Stimulated activated CD4-positive, alpha-beta T cell treated with anti-CD3 and anti-CD28 coated beads, Interleukin-1b, Interleukin-23, amount 100 ng/mL, for 48 hours (primary cell): ENCODE measurements at regions not wholly inside any gene's neighbourhood (a gene's known extent, or its start where the extent isn't known, plus 50 kb on each side); places are given as distances from the start of the nearest gene placed in this dataset.

ENCODE experiments used
- DNase-seq: peaks from one replicate; pipeline ENCODE4 v3.0.0-alpha.2; 2020

- no peak for DNase-seq
These were observed 51.2 kb upstream of the UBR2 start for GRCh38 chr6:42512579-42512978.

GRCh38 chr6:42511803-42512422 lies 51.9 kb upstream of the UBR2 start:
- no peak for DNase-seq

DNA sequence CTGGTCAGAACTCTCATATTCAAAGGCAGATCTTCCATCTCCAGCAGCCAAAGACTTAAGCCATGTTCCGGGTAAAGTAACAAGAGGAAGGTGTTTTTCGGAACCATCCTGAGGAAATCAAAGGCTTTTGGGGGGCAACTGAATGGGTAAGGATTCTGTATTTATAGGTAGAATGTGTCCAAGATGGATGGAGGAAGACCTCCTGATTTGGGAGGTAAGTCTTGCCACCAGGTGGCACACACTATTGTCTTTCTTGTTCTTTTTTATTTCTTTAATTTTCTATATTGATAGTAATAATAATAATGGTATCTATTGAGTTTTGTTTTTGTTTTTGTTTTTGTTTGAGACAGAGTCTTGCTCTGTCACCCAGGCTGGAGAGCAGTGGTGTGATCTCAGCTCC lies 53.0 kb upstream of the UBR2 start:
- no peak for DNase-seq

DNA sequence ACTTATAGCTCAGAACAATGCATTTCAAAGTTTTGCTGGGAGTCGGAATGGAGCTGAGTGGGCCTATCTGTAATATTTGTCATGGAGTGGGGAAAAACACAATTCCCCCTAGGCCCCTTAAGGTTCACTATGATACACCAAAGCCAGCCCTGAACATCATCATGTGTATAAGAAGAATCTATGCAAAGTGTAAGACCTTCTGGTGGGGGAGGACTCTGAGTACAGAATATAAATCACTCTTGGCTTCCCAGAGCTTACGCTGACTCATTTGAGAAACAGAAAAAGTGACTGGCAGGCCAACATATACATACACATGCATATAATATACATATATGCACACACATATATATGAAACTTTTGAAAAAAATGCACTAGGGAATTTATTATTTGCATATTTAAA lies 54.1 kb upstream of the UBR2 start:
- peak; percentile 8 for DNase-seq

GRCh38 chr6:42509256-42509655 lies 54.6 kb upstream of the UBR2 start:
- DNase-seq: no peak

DNA sequence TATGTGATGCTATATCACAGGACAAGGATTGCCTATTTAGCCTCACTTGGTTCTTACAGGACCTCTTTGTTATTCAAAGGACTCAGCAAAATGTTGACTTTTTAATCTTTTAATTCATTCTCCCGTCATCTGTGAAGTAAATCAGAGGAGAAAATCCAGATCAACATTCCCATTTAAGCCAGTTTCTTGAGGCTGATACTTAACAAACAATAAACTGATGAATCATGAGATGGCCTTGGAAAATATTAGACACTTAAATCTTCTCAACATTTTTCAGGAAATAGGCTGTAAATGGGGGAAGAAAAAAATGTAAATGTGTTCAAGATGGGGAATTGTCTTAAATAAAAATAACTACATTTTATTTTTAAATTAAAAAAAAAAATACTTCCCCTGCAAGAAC lies 55.9 kb upstream of the UBR2 start:
- no peak for DNase-seq

- no peak for DNase-seq
These were observed 55.5 kb upstream of the TRERF1 start for GRCh38 chr6:42507195-42507594.

DNA sequence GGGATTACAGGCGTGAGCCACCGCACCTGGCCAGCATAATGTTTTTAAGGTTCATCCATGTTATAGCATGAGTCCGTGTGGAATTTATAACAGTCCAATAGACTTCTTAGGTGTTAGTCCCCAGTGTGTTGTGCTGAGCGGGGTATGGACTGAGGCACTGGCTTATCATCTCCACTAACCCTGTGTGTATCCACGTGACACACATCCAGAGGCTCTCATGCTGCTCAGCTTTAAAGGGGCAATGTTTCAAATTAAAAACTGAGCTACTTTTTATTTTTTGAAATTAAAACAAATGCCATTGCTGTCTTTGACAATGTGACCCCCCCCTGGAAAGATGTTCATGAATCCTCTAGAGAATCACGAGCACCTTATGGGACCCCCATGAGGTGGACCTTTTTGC lies 54.3 kb upstream of the TRERF1 start:
- no peak for DNase-seq

DNA sequence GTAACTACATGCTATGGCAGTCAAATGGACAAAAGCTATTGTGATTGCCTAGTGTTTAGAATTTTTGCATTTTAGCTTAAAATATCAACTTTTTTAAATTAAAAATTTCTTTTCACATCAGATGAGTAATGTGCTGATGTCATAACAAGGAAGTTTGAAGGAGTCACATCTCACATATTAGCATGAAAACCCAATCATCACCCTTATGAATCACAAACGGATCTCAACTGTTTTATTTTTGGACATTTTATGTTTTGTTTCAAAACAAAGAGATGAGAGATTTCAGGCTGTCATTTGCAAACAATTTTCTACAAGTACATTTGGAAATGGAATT lies 53.6 kb upstream of the TRERF1 start:
- DNase-seq: no peak

- DNase-seq: no peak
These were observed 52.2 kb upstream of the TRERF1 start for GRCh38 chr6:42503894-42504293.

GRCh38 chr6:42502990-42503389 lies 51.3 kb upstream of the TRERF1 start:
- DNase-seq: no peak

- DNase-seq: no peak
These were observed 50.4 kb upstream of the TRERF1 start for GRCh38 chr6:42502127-42502526.
